Activated CD8-positive, alpha-beta T cell treated with anti-CD3 and anti-CD28 coated beads for 36 hours (primary cell): ENCODE measurements at regions not wholly inside any gene's neighbourhood (a gene's known extent, or its start where the extent isn't known, plus 50 kb on each side); places are given as distances from the start of the nearest gene placed in this dataset.

ENCODE experiments used
- ATAC-seq: fragments of 200-7000 bp; cut with Tn5 transposase; one replicate; pipeline ENCODE4 v1.10.0; 2021; ENCODE audit warnings: mild to moderate bottlenecking, moderate library complexity
- CTCF ChIA-PET: fragments of 350-600 bp; sonication (Branson Sonifier 250); formaldehyde crosslinking; loops from one replicate; lab custom pipeline; 2021; ENCODE audit warnings: antibody characterized with exemption; lab: Charles Lee
- POLR2A ChIA-PET: fragments of 350-600 bp; sonication (Branson Sonifier 250); formaldehyde crosslinking; loops from one replicate; lab custom pipeline; 2021; ENCODE audit warnings: antibody characterized with exemption; lab: Charles Lee
- DNase-seq: peaks from one replicate; pipeline ENCODE4 v3.0.0-alpha.2; 2020
- H3K27ac Mint-ChIP-seq: one replicate; pipeline ENCODE4 v1.8.0; 2021; ENCODE audit warnings: mild to moderate bottlenecking, mixed read lengths
- H3K27me3 Mint-ChIP-seq: one replicate; pipeline ENCODE4 v1.8.0; 2021; ENCODE audit warnings: mixed read lengths
- H3K36me3 Mint-ChIP-seq: one replicate; pipeline ENCODE4 v1.8.0; 2021; ENCODE audit warnings: low read depth, mixed read lengths
- H3K4me1 Mint-ChIP-seq: one replicate; pipeline ENCODE4 v1.8.0; 2021; ENCODE audit warnings: low read depth, mixed read lengths
- H3K4me3 Mint-ChIP-seq: one replicate; pipeline ENCODE4 v1.8.0; 2021; ENCODE audit warnings: mild to moderate bottlenecking, moderate library complexity, mixed read lengths
- H3K9me3 Mint-ChIP-seq: one replicate; pipeline ENCODE4 v1.8.0; 2021; ENCODE audit warnings: mixed read lengths
- CTCF ChIP-seq: fragments of 200-600 bp; IDR thresholded peaks from one replicate; pipeline ENCODE4 v1.8.0; 2022; ENCODE audit warnings: antibody characterized with exemption, mild to moderate bottlenecking
- intact Hi-C: fragments of 100-400 bp; cut with micrococcal nuclease; formaldehyde crosslinking; loops from one replicate; pipeline ENCODE4 v1.10.0; 2022

- H3K27me3 Mint-ChIP-seq, result peaks cover 2% of the 10 kb centered on the region
- TF ChIP-seq CTCF, result no peak
- intact Hi-C loops, result no loop called here
- POLR2A ChIA-PET, result no interaction called here
- H3K36me3 Mint-ChIP-seq, result no peaks in the 10 kb centered on the region
- no peak for DNase-seq
- no peaks in the 10 kb centered on the region for H3K9me3 Mint-ChIP-seq
- CTCF ChIA-PET, result interaction anchor here (1.0 kb wide), 1 partner anchor 19 kb away, joined by 3 read pairs; no protein-coding TSS in a partner anchor
- no peak overlapping the region for H3K27ac Mint-ChIP-seq
- H3K4me3 Mint-ChIP-seq, result no peak overlapping the region
- no peak for ATAC-seq
- no peaks in the 10 kb centered on the region for H3K4me1 Mint-ChIP-seq
Measured at GRCh38 chr7:130875-131780, 61.2 kb upstream of the FAM20C start.

- CTCF ChIA-PET, result interaction anchor here (1.0 kb wide), 1 partner anchor 19 kb away, joined by 3 read pairs; no protein-coding TSS in a partner anchor
- H3K4me1 Mint-ChIP-seq, result no peaks in the 10 kb centered on the region
- H3K27me3 Mint-ChIP-seq, result peaks cover 2% of the 10 kb centered on the region
- DNase-seq, result no peak
- ATAC-seq, result no peak
- H3K27ac Mint-ChIP-seq, result no peak overlapping the region
- intact Hi-C loops, result no loop called here
- POLR2A ChIA-PET, result interaction anchor here (0.7 kb wide), 1 partner anchor 449 kb away, joined by 3 read pairs; no protein-coding TSS in a partner anchor
- no peaks in the 10 kb centered on the region for H3K9me3 Mint-ChIP-seq
- no peak overlapping the region for H3K4me3 Mint-ChIP-seq
- no peak for TF ChIP-seq CTCF
- no peaks in the 10 kb centered on the region for H3K36me3 Mint-ChIP-seq
Measured at GRCh38 chr7:131781-132482, 60.4 kb upstream of the FAM20C start.

GRCh38 chr7:132899-133298 lies 59.5 kb upstream of the FAM20C start:
- ATAC-seq (no peak), DNase-seq (no peak)
- peaks cover 2% of the 10 kb centered on the region for H3K27me3 Mint-ChIP-seq
- no peak overlapping the region for H3K4me3 Mint-ChIP-seq
- H3K9me3 Mint-ChIP-seq, result no peaks in the 10 kb centered on the region
- ChIA-PET POLR2A (interaction anchor here (0.7 kb wide), 1 partner anchor 448 kb away, joined by 3 read pairs; no protein-coding TSS in a partner anchor), CTCF (no interaction called here)
- H3K4me1 Mint-ChIP-seq, result no peaks in the 10 kb centered on the region
- no peaks in the 10 kb centered on the region for H3K36me3 Mint-ChIP-seq
- TF ChIP-seq CTCF, result no peak
- H3K27ac Mint-ChIP-seq, result no peak overlapping the region
- intact Hi-C loops, result no loop called here

GRCh38 chr7:133470-133869 lies 58.9 kb upstream of the FAM20C start:
- Mint-ChIP-seq H3K4me1 (no peaks in the 10 kb centered on the region), H3K9me3 (no peaks in the 10 kb centered on the region), H3K4me3 (no peak overlapping the region), H3K36me3 (no peaks in the 10 kb centered on the region), H3K27me3 (peaks cover 2% of the 10 kb centered on the region), H3K27ac (no peak overlapping the region)
- ATAC-seq, result no peak
- no peak for DNase-seq
- CTCF ChIA-PET, result no interaction called here
- POLR2A ChIA-PET, result no interaction called here
- intact Hi-C loops, result no loop called here
- TF ChIP-seq CTCF, result no peak

- Mint-ChIP-seq H3K27ac (no peak overlapping the region), H3K4me3 (no peak overlapping the region), H3K27me3 (peaks cover 2% of the 10 kb centered on the region), H3K9me3 (no peaks in the 10 kb centered on the region), H3K36me3 (no peaks in the 10 kb centered on the region), H3K4me1 (no peaks in the 10 kb centered on the region)
- no peak for ATAC-seq
- intact Hi-C loops, result no loop called here
- CTCF ChIA-PET, result no interaction called here
- POLR2A ChIA-PET, result no interaction called here
- no peak for DNase-seq
- TF ChIP-seq CTCF, result no peak
Measured at GRCh38 chr7:134029-134428, 58.3 kb upstream of the FAM20C start.
